ENCODE measurements at regions not wholly inside any gene's neighbourhood (a gene's known extent, or its start where the extent isn't known, plus 50 kb on each side); places are given as distances from the start of the nearest gene placed in this dataset.

DNA sequence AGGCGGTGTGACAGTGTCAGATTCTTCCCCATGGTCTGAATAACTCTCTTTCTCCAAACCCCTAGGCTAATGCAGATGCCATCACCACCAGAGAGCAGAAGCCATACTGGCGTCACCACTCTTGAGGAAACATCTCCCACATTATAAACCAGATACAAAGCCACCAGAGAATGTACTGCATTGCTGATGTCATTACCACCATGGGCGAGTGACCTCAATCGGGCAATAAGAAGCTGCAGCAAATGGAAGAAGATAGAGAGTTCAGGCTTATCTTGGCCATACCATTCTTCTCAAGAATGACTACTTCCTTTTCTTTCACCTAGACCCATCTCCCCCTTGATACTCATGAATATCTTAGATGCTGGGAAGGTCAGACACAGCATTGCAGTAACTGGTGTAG, 1157.2 kb downstream of the TMEM121 start:
- no peaks in the 10 kb centered on the region for H3K4me1 ChIP-seq (ENCODE audit: control insufficient read depth, extremely low read depth, insufficient read depth, low read length)
- no peaks in the 10 kb centered on the region for H3K79me2 ChIP-seq (ENCODE audit: control insufficient read depth, insufficient read depth, low read length)
- H4K20me1 ChIP-seq (ENCODE audit: control insufficient read depth, extremely low read depth, insufficient read depth, low read length) = no peaks in the 10 kb centered on the region
- H3K9ac ChIP-seq (ENCODE audit: insufficient read depth, low read length) = no peak overlapping the region
- no peaks in the 10 kb centered on the region for H3K9me3 ChIP-seq (ENCODE audit: control insufficient read depth, insufficient read depth, low read depth, low read length)
- no peak overlapping the region for H2AFZ ChIP-seq (ENCODE audit: low read length)
- H3K36me3 ChIP-seq (ENCODE audit: control insufficient read depth, insufficient read depth, low read length) = no peaks in the 10 kb centered on the region
- no peak overlapping the region for H3K4me2 ChIP-seq (ENCODE audit: extremely low read depth, insufficient read depth, low read length)
- H3K27ac ChIP-seq (ENCODE audit: insufficient read depth, low read length) = no peak overlapping the region
- H3K27me3 ChIP-seq (ENCODE audit: control insufficient read depth, insufficient read depth, low read length) = no peaks in the 10 kb centered on the region
- TF ChIP-seq, protein P1, sequence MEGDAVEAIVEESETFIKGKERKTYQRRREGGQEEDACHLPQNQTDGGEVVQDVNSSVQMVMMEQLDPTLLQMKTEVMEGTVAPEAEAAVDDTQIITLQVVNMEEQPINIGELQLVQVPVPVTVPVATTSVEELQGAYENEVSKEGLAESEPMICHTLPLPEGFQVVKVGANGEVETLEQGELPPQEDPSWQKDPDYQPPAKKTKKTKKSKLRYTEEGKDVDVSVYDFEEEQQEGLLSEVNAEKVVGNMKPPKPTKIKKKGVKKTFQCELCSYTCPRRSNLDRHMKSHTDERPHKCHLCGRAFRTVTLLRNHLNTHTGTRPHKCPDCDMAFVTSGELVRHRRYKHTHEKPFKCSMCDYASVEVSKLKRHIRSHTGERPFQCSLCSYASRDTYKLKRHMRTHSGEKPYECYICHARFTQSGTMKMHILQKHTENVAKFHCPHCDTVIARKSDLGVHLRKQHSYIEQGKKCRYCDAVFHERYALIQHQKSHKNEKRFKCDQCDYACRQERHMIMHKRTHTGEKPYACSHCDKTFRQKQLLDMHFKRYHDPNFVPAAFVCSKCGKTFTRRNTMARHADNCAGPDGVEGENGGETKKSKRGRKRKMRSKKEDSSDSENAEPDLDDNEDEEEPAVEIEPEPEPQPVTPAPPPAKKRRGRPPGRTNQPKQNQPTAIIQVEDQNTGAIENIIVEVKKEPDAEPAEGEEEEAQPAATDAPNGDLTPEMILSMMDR (conservative IDR thresholded peaks at IDR 0.05 in 1 of 2, IDR thresholded peaks at IDR 0.05 in 1 of 2; ENCODE audit: low read depth in 1 of 2, low read length in 2 of 2) = no peak
- TF ChIP-seq EZH2 (IDR thresholded peaks at IDR 0.05; ENCODE audit: low read length, missing control alignments) = no peak
- no peak for DNase-seq (ENCODE audit: low read depth in 2 of 2)
- H3K4me3 ChIP-seq (replicated peaks in 1 of 4; ENCODE audit: control extremely low read depth in 1 of 4, insufficient read depth in 1 of 4, low read depth in 3 of 4, low read length in 4 of 4) = no peak overlapping the region

DNA sequence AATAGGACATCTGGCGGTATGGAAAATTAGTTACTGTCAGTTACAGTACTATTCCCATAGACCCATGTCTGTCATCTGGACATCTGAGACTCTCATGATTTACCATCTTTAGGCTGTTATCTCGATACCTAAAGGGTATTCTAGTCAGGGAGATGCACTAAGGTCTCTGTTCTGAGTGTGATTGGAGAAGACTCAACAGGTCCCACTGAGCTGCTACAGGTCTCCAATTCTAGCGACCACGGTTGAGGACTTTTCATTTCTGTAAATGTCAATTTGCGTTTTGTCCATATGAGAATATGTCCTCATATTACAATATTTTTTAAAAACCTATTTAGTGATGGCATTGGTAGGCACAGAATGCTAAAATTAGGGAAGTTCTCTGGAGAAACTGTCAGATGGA, 1160.2 kb downstream of the TMEM121 start:
- Histone ChIP-seq H3K4me2 (ENCODE audit: extremely low read depth, insufficient read depth, low read length) (no peak overlapping the region), H3K9me3 (ENCODE audit: control insufficient read depth, insufficient read depth, low read depth, low read length) (no peaks in the 10 kb centered on the region), H3K27ac (ENCODE audit: insufficient read depth, low read length) (no peak overlapping the region), H3K9ac (ENCODE audit: insufficient read depth, low read length) (no peak overlapping the region), H3K4me1 (ENCODE audit: control insufficient read depth, extremely low read depth, insufficient read depth, low read length) (no peaks in the 10 kb centered on the region), H3K4me3 (replicated peaks in 1 of 4; ENCODE audit: control extremely low read depth in 1 of 4, insufficient read depth in 1 of 4, low read depth in 3 of 4, low read length in 4 of 4) (no peak overlapping the region), H3K36me3 (ENCODE audit: control insufficient read depth, insufficient read depth, low read length) (no peaks in the 10 kb centered on the region), H2AFZ (ENCODE audit: low read length) (no peak overlapping the region), H4K20me1 (ENCODE audit: control insufficient read depth, extremely low read depth, insufficient read depth, low read length) (no peaks in the 10 kb centered on the region), H3K27me3 (ENCODE audit: control insufficient read depth, insufficient read depth, low read length) (no peaks in the 10 kb centered on the region), H3K79me2 (ENCODE audit: control insufficient read depth, insufficient read depth, low read length) (no peaks in the 10 kb centered on the region)
- no peak for DNase-seq (ENCODE audit: low read depth in 2 of 2)
- TF ChIP-seq, protein P1 (conservative IDR thresholded peaks at IDR 0.05 in 1 of 2, IDR thresholded peaks at IDR 0.05 in 1 of 2; ENCODE audit: low read depth in 1 of 2, low read length in 2 of 2) = no peak
- TF ChIP-seq EZH2 (IDR thresholded peaks at IDR 0.05; ENCODE audit: low read length, missing control alignments) = no peak

DNA sequence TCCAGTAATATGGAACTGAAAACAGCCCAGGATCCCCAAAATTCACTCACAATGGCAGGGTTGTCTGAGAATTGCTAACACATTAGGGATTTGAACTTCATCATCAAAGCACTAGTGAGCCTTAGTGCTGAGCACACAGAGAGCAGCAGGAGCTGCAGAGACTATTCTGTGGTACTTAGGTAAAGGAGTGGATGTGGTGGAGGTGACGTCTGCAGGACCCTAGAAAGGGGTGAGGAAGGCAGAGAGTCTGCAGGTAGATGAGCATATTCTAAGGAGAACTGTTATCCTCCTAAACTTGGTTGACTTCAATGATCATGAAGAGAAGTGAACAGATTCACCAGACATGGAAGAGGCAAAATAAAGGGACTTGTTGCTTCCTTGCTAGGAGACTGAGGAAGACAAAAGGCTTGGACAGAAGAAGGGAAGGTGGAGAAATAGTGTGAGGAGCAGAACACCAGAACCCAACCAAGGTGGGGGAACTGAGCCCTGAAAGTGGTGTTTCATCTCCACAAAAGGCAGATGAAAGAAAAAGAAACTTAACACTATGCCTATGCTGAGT, 1164.0 kb downstream of the TMEM121 start:
- Histone ChIP-seq H3K9me3 (ENCODE audit: control insufficient read depth, insufficient read depth, low read depth, low read length) (no peaks in the 10 kb centered on the region), H3K4me1 (ENCODE audit: control insufficient read depth, extremely low read depth, insufficient read depth, low read length) (no peaks in the 10 kb centered on the region), H4K20me1 (ENCODE audit: control insufficient read depth, extremely low read depth, insufficient read depth, low read length) (no peaks in the 10 kb centered on the region), H3K27ac (ENCODE audit: insufficient read depth, low read length) (no peak overlapping the region), H2AFZ (ENCODE audit: low read length) (no peak overlapping the region), H3K4me3 (replicated peaks in 1 of 4; ENCODE audit: control extremely low read depth in 1 of 4, insufficient read depth in 1 of 4, low read depth in 3 of 4, low read length in 4 of 4) (no peak overlapping the region), H3K9ac (ENCODE audit: insufficient read depth, low read length) (no peak overlapping the region), H3K36me3 (ENCODE audit: control insufficient read depth, insufficient read depth, low read length) (no peaks in the 10 kb centered on the region), H3K79me2 (ENCODE audit: control insufficient read depth, insufficient read depth, low read length) (no peaks in the 10 kb centered on the region), H3K27me3 (ENCODE audit: control insufficient read depth, insufficient read depth, low read length) (no peaks in the 10 kb centered on the region), H3K4me2 (ENCODE audit: extremely low read depth, insufficient read depth, low read length) (no peak overlapping the region)
- no peak for DNase-seq (ENCODE audit: low read depth in 2 of 2)
- no peak for TF ChIP-seq EZH2 (IDR thresholded peaks at IDR 0.05; ENCODE audit: low read length, missing control alignments)
- TF ChIP-seq, protein P1 (conservative IDR thresholded peaks at IDR 0.05 in 1 of 2, IDR thresholded peaks at IDR 0.05 in 1 of 2; ENCODE audit: low read depth in 1 of 2, low read length in 2 of 2) = no peak
